K562 (cell line): ENCODE measurements at regions not wholly inside any gene's neighbourhood (a gene's known extent, or its start where the extent isn't known, plus 50 kb on each side); places are given as distances from the start of the nearest gene placed in this dataset.
"Not testable (repeated sequence)": the region's sequence is repeated elsewhere in the genome, so short reads cannot be mapped to it uniquely, and the experiment has no call there.

Experiments used
- ATAC-seq: fragments of 200-7000 bp; cut with Tn5 transposase; 3 replicates; pipeline ENCODE4 v1.9.1; 2020; ENCODE audit warnings: moderate library complexity
- BruUV-seq: library from RNA; stranded (reverse); fragments of 400-500 nt; replicated peaks from 2 replicates; lab custom pipeline; 2021; lab: Mats Ljungman, UMichigan
- CTCF ChIA-PET: fragments of 300-600 bp; formaldehyde crosslinking; extraction: SDS; loops from one replicate; lab custom pipeline; 2021; ENCODE audit warnings: low intra/inter-chr PET ratio; lab: Yijun Ruan, JAX
- POLR2A ChIA-PET: fragments of 300-600, 350-650 bp; sonication (Branson Sonifier 250); formaldehyde crosslinking; extraction: SDS; loops from one replicate; lab custom pipeline; 2021; ENCODE audit warnings: antibody characterized with exemption, inconsistent platforms; lab: Yijun Ruan, JAX
- DNase-seq, 4 experiments: peaks; one replicate each; pipeline versions ENCODE4 v3.0.0 to v3.0.0-alpha.2; 2011 to 2018; ENCODE audit warnings: low spot score in 3 of 4, mixed read lengths in 3 of 4; ENCODE audit errors: extremely low read depth in 1 of 4
- FAIRE-seq: peaks from 2 replicates; lab custom pipeline; 2011; peaks lifted over from hg19 to GRCh38; lab: Jason Lieb, UNC
- H2AFZ ChIP-seq: 2 replicates; pipeline ENCODE4 v1.6.0; 2011; ENCODE audit warnings: low read depth, low read length, control low read depth, inconsistent platforms
- H3K27ac ChIP-seq: fragments of 200-600 bp; 3 replicates; pipeline ENCODE4 v1.8.0; 2011; ENCODE audit warnings: low read depth, mild to moderate bottlenecking, control low read depth, inconsistent platforms, low read length, moderate library complexity, mixed read lengths; ENCODE audit errors: extremely low read depth
- H3K27me3 ChIP-seq, 2 experiments: fragments of 300-600 bp in 1 of 2; 2 replicates in 1 of 2; 3 replicates in 1 of 2; pipeline versions ENCODE4 v1.6.0 to v1.8.0; 2011; ENCODE audit warnings: inconsistent platforms in 2 of 2, low read length in 2 of 2, mild to moderate bottlenecking in 1 of 2, mixed read lengths in 1 of 2, moderate library complexity in 1 of 2; ENCODE audit not compliant: control insufficient read depth in 2 of 2, insufficient read depth in 2 of 2
- H3K36me3 ChIP-seq: fragments of 300-600 bp; 3 replicates; pipeline ENCODE4 v1.8.0; 2011; ENCODE audit warnings: mild to moderate bottlenecking, low read length, inconsistent platforms; ENCODE audit not compliant: control insufficient read depth, insufficient read depth
- H3K4me1 ChIP-seq, 2 experiments: fragments of 200-600 bp in 1 of 2; replicated peaks in 1 of 2; 2 replicates in 1 of 2; 3 replicates in 1 of 2; pipeline versions ENCODE4 v1.5.1 to v1.8.0; 2011; ENCODE audit warnings: inconsistent platforms in 2 of 2, low read length in 2 of 2, mild to moderate bottlenecking in 1 of 2, mixed read lengths in 1 of 2, moderate library complexity in 1 of 2; ENCODE audit not compliant: control insufficient read depth in 2 of 2, insufficient read depth in 2 of 2
- H3K4me2 ChIP-seq: 2 replicates; pipeline ENCODE4 v1.6.1; 2011; ENCODE audit warnings: low read length, control low read depth, inconsistent platforms, mixed read lengths; ENCODE audit not compliant: insufficient read depth
- H3K4me3 ChIP-seq: fragments of 200-600 bp; sonication (generic), shearing (Covaris generic); 2 replicates; pipeline ENCODE4 v1.5.1; 2016; ENCODE audit warnings: control low read depth, inconsistent platforms
- H3K79me2 ChIP-seq: fragments of 200-600 bp; 3 replicates; pipeline ENCODE4 v1.8.0; 2011; ENCODE audit warnings: low read length, inconsistent platforms; ENCODE audit not compliant: control insufficient read depth, insufficient read depth
- H3K9ac ChIP-seq, 2 experiments: 2 replicates each; pipeline versions ENCODE4 v1.6.0 to v1.6.1; 2011; ENCODE audit warnings: low read depth in 2 of 2, low read length in 2 of 2, control low read depth in 1 of 2, inconsistent platforms in 1 of 2, mild to moderate bottlenecking in 1 of 2, mixed read lengths in 1 of 2; ENCODE audit not compliant: insufficient read depth in 1 of 2
- H3K9me1 ChIP-seq: one replicate; pipeline ENCODE4 v1.6.0; 2011; ENCODE audit warnings: inconsistent platforms, mild to moderate bottlenecking, low read length, moderate library complexity; ENCODE audit not compliant: control insufficient read depth, insufficient read depth
- H3K9me3 ChIP-seq: replicated peaks from 2 replicates; pipeline ENCODE4 v1.5.1; 2011; ENCODE audit warnings: low read depth, low read length, inconsistent platforms; ENCODE audit not compliant: control insufficient read depth, insufficient read depth
- H4K20me1 ChIP-seq: replicated peaks from 2 replicates; pipeline ENCODE4 v1.6.1; 2011; ENCODE audit warnings: low read length, inconsistent platforms, mixed read lengths; ENCODE audit not compliant: control insufficient read depth, insufficient read depth
- C11orf30 ChIP-seq: fragments of 450-650 bp; IDR thresholded peaks from 2 replicates; pipeline ENCODE4 v1.6.1; 2016; ENCODE audit warnings: low read depth, mild to moderate bottlenecking
- PHB ChIP-seq: fragments of 250-450 bp; sonication (Bioruptor Pico); IDR thresholded peaks from 2 replicates; pipeline ENCODE4 v1.5.0; 2021
- ZNF316 ChIP-seq: fragments of 450-650 bp; IDR thresholded peaks from 2 replicates; pipeline ENCODE4 v1.6.1; 2016
- WGBS: fragments of 100-300 bp; shearing (Covaris generic); methylation state at CpG from one replicate; pipeline ENCODE4 v1.1.6; 2016; ENCODE audit warnings: low coverage, mixed read lengths; ENCODE audit not compliant: insufficient coverage; ENCODE audit errors: missing lambda C conversion rate; 5-methylcytosine and 5-hydroxymethylcytosine counted together
- in situ Hi-C: fragments of 300-500 bp; cut with MboI; formaldehyde crosslinking; loops from 4 replicates; pipeline ENCODE4 v1.15.0; 2018; ENCODE audit warnings: inconsistent platforms, mixed read lengths
- intact Hi-C: fragments of 100-400 bp; cut with micrococcal nuclease; formaldehyde crosslinking; loops from 2 replicates; pipeline ENCODE4 v1.14.2; 2022

DNA sequence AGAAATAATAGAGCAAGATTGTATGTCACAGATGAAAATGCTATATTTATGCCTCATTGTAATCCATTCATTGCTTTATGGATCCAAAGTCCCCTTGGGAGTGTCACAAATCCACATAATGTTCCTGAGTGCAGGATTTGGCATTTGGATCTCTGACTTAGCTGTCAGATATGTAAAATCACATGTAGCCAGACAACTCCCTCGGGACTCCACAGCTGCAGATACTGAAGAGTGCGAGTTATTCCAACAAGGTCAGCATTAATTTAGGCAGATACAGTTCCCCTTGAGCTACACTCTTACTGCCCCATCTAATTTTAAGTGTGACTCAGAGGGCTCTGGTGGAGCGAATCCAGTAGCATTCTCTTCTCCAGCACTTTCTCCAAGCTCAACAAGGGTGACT lies 433.2 kb downstream of the CD83 start:
- BruUV-seq: no TSS peak
- no peak overlapping the region for H3K27ac ChIP-seq
- TF ChIP-seq ZNF316: peak; percentile 70
- peak; percentile 63 for TF ChIP-seq C11orf30
- TF ChIP-seq PHB: no peak
- TF ChIP-seq, all 486 proteins: peak for 2
- Histone ChIP-seq H4K20me1 (no peaks in the 10 kb centered on the region), H2AFZ (no peak overlapping the region), H3K4me2 (no peak overlapping the region), H3K9me3 (no peaks in the 10 kb centered on the region), H3K79me2 (no peaks in the 10 kb centered on the region), H3K9ac (no peak overlapping the region), H3K27me3 (peaks cover 0 to 10% of the 10 kb centered on the region in 2 experiments; a peak in 3 of 5 replicates), H3K4me1 (no peaks in the 10 kb centered on the region), H3K9me1 (no peaks in the 10 kb centered on the region), H3K4me3 (no peak overlapping the region), H3K36me3 (no peaks in the 10 kb centered on the region)
- CTCF ChIA-PET: no interaction called here
- in situ Hi-C loops: no loop called here
- FAIRE-seq (no peak), DNase-seq (no peak), ATAC-seq (no peak)
- intact Hi-C loops: no loop called here
- WGBS: 4% methylated on average over 3 of the region's 3 CpGs
- POLR2A ChIA-PET: interaction anchor here (0.6 kb wide), 2 partner anchors 71 to 249 kb away, joined by 3 to 4 read pairs; no protein-coding TSS in a partner anchor

DNA sequence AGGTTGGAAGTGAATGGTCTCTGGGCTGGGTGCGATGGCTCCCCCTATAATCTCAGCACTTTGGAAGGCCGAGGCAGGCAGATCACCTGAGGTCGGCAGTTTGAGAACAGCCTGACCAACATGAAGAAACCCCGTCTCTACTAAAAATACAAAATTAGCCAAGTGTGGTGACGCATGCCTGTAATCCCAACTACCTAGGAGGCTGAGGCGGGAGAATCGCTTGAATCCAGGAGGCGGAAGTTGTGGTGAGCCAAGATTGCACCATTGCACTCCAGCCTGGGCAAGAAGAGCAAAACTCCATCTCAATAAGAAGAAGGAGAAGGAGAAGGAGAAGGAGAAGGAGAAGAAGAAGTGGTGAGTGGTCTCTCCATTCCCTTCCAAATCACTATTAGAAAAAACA lies 434.0 kb downstream of the CD83 start:
- BruUV-seq, intact Hi-C loops, ATAC-seq, H3K9ac ChIP-seq, DNase-seq, H3K4me3 ChIP-seq, H3K4me1 ChIP-seq, H3K4me2 ChIP-seq, CTCF ChIA-PET, H4K20me1 ChIP-seq, H3K9me3 ChIP-seq, in situ Hi-C loops, H3K27ac ChIP-seq, FAIRE-seq, H3K79me2 ChIP-seq, H2AFZ ChIP-seq, H3K27me3 ChIP-seq, H3K9me1 ChIP-seq, H3K36me3 ChIP-seq: not testable (repeated sequence)
- POLR2A ChIA-PET: interaction anchor here (0.6 kb wide), 1 partner anchor 17 kb away, joined by 4 read pairs; no protein-coding TSS in a partner anchor
- 49% methylated on average over 8 of the region's 8 CpGs for WGBS
